GM21737 (cell line): ENCODE measurements at regions not wholly inside any gene's neighbourhood (a gene's known extent, or its start where the extent isn't known, plus 50 kb on each side); places are given as distances from the start of the nearest gene placed in this dataset.

Experiments used
- ATAC-seq: cut with Tn5 transposase; IDR thresholded peaks from one replicate; pipeline ENCODE4 v1.9.1; 2021; ENCODE audit warnings: mild to moderate bottlenecking, moderate library complexity; ENCODE audit not compliant: unreplicated experiment

DNA sequence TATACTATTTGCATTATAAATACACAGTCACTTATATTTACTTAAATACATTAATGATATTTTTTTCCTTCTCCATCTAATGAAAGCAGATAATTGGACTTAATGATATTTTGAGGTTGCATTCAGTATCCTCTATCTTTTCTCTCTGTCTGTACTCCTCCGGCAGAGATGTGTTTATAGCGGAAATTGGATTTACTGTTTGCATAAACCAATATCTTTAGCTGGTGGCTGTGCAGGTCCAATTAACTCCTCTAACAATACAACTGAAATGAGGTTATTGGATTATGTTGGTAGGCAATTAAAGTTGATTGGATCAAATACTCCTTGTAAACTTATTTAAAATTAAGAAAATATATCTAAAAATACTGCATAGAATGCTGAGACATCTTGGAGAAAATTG, 1044.2 kb upstream of the SORCS1 start:
- no peak for ATAC-seq

DNA sequence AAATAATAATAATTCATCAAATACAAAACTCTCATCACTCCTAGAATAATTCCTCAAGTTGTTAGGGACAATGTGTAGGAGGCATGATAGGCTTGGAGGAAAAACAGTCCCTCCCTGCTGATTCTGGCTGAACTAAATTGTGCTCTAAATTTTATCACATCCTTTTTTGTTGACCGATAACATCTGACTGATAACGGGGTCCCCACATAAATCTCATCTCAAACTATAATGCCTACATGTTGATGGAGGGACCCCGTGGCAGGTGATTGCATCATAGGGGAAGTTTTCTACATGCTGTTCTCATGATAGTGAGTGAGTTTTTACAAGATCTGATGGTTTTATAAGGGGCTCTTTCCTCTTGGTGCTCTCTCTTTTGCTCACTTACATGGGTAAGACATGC, 1043.5 kb upstream of the SORCS1 start:
- ATAC-seq: no peak

DNA sequence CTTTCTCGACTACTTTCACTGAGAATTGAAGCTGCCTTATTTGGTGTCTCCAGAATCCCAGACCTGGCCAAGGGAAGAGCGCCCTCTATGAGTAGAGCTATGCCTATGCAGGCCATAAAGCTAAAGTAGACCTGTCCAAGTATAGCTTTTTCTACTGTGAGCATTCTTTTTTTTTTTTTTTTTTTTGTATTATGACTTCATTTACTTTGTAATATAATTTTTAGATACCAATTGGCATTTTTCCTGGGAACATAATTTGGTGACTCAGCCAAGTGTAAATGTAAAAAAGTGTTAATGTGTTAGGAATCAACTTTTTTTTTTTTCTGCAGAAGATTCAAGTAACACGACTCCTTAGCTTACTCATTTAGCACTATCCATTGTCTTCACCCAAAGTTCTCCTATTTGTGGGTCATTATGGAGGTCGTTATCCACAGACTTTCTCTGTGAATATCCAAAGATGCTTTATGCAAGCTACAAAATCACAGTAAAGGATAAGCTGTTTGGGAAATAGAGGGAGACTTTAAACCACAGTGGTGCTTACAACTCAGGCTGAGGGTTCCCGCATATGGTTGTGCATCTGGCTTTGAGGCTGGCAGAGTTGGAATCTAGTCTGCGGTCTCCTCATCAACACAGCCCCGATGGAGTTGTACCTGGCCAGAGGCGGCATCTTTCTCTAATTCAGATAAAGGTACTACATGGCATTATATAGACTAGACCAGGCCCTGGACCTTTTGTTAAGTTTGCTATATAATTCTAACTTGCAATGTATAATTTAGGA, 1040.2 kb upstream of the SORCS1 start:
- ATAC-seq: no peak

DNA sequence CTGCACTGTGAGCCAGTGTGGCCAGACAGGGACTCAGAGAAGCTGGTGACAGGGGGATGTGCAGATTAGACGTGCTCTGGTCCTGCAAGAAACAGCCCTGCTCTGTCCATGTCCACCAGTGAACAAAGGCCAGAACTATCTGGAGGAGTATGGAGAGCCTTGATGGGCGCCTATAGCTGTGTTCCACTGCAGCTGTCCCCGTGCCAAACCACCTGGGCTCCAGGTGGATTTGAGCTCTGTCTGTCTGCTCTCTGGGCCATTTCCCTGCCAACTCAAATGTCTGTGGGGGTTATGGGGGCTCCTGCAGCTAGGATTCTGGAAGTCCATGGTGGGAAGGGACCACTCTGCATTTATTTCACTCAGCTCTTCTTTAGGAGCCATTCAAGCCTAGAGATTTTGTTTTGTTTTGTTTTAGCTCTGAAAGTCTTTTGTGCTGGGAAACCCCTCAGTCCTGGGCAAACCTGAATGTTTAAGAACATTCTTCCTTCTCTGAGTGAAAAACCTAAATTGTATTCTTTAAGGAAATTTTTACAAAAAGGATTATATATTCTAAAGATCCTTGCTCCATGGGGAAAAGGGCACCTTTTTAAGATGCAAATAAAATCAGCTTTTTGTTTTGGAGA, 1039.5 kb upstream of the SORCS1 start:
- no peak for ATAC-seq

DNA sequence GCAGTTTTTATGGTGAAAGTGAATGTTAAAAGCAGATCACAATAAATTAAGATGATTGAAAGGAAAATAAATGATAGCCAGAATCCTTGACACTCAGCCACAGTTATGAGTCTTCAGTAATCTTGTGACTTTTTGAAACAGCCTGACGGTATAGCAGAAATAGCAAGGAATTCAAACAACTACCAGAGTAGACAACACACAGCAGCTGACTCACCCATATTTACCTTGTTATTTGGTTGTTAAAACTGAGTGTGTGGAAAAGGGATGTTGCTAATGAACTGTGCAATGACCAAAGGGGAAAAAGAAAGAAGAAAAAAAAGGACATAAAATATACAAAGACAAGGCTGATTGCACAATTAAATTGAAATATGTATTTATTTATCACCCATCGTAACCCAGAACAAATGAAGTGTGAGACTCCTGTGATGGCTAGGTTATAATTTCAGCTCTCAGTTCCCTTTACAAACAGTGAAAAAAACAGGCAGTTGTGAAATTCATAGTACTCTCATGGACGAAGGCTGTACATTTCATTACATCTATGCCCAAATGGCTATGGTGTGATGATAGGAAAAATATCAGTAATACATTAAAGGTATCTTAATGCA, 1023.0 kb upstream of the SORCS1 start:
- ATAC-seq: no peak

DNA sequence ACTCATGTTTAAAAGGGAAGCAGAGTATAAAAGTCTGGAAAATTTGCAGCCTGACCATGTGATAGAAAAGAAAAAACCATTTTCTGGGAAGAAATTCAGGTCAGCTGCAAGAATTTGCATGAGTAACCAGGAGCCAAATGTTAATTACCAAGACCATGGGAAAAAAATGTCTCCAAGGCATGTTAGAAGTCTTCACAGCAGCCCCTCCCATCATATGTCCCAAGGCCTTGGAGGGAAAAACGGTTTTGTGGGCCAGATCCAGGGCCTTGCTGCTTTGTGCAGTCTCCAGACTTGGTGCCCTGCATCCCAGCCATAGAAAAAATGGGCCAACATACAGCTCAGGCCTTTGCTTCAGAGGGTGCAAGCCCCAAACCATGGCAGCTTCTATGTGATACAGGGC, 1019.6 kb upstream of the SORCS1 start:
- no peak for ATAC-seq

DNA sequence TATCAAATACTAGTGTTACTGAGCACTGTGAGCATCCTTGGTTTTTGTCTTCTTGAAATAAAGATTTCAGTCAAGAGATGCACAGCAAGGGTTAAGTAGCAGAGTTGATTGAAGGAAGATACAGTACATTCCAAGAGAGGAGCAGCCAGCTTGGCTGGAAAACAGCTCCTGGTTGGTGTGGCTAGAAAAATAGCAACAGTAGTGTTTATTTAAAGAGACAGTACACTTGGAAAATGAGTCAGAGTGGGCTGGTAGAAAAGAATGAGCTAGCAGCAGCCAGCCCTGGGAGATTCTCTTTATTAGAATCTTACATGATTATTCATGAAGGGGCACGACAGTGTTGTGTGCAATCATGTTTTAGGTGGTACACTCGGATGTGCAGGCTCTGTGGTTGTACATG, 1016.4 kb upstream of the SORCS1 start:
- no peak for ATAC-seq

DNA sequence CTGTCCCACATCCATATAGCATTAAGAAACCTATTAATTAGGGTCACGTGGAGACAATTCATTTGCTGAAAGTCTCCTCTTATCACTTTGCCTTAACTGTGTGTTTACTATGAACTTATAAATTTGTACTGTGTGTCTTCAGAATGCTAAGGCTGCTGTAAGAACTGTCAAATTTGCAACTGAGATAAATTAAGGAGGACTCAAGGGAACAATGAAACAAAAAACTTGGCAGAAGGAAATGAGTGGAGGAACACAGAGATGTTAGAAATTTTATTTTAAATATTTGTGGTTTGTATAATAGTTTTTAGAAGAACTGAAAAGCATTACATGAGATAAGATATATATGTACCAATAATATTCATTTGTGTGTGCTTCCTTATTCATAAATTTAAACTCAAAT, 1005.3 kb upstream of the SORCS1 start:
- no peak for ATAC-seq

DNA sequence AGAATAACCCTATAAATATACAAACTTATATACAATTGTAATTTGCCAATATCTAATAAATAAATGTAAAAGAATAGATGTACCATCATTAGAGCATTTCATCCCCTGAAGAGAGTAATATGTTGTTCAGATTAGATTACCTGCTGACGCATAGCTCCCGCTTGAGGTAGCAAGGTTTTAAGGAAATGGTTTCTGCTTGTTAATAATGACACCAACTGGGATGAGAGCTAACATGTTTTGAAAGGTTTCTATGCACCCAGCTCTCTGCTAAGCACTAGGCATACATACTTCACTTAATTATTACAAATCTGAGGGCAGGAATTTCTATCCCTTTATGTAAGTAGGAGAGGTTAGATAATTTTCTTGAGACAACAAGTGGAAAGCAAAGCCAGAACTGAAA, 1003.3 kb upstream of the SORCS1 start:
- no peak for ATAC-seq

DNA sequence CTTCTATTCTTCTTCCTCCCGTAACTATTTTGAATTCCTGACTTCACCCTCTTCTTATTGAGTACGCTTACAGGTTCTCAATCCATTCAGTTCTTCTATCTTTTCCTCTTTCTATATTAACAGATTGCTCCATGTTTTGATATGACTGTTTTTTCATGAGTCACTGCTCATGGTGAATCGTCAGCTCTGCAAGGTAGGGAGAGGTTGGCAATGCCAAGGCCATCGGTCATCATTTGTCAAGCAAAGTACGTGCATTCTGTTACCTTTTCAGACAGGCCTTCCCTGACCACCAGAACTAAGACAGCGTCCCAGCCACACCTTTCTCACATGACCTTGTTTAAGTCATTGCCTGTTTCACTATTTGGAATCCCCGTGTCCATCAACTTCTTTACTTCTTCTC, 1001.9 kb upstream of the SORCS1 start:
- ATAC-seq: no peak

DNA sequence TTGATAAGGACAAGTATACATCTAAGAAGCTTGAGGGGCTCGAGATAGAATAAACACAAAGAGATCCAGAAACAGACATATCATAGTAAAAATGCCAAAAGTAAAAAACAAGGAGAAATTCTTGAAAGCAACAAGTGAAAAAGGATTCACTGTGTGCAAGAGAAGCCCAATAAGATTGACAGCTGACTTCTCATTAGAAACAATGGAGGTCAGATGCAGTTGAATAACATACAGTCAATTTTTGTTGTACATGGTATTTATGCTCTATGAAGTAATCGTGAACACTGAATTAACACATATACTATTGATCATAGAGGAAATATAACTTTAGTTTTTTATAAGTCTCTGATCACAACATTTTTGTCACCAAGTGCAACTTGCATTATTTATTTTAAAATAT, 982.8 kb upstream of the SORCS1 start:
- no peak for ATAC-seq

DNA sequence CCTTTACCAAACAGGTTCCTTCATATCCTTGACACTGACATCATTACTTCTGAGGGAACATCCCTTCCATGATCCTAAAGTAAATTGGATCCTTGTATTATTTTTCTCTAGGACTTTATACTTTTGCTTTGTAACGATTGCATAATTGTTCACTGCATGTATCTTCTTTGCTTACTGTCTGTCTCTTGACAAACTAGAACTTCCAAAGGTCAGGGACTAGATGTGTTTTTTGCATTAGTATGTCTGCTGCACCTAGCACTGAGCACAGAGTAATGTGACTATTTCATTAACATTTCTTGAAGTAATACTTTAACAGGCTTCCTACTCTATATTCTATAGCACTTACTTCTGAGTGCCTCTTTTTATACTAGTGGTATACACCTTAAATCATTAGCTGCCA, 976.6 kb upstream of the SORCS1 start:
- ATAC-seq: no peak

DNA sequence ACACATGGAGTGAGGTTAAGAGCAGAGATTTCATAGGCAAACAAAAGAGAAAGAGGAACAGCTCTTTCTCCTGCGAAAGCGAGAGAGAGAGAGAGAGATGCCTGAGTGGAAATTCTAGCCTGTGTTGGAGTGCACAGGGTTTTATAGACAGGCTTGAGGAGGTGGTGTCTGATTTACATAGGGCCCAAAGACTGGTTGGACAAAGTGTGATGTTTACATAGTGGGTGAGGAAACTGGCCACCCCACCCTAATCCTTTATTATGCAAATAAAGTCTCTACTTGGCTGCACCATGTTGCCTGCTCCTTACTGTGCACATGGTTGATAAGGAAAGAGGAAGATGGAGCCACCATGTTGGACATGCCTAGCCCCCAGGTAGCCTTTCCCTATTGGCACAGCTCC, 967.8 kb upstream of the SORCS1 start:
- no peak for ATAC-seq

DNA sequence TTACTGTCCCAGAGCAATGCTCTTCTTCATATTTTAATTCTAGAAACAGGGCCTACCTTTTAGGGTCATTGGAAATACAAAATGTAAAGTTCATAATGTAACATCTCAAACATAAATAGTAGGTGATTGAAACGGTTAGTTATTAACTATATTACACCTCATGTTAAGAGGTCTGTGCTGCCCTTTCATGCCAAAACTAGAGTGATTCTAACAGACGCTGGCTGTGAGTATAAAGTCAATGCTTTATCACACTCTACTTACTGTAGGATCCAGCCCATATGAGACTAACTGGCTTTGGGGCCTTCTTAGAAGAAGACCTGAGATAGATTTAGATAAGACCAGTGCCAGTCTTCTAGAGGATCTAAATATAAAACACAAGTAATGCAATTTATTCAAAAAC, 966.1 kb upstream of the SORCS1 start:
- no peak for ATAC-seq

DNA sequence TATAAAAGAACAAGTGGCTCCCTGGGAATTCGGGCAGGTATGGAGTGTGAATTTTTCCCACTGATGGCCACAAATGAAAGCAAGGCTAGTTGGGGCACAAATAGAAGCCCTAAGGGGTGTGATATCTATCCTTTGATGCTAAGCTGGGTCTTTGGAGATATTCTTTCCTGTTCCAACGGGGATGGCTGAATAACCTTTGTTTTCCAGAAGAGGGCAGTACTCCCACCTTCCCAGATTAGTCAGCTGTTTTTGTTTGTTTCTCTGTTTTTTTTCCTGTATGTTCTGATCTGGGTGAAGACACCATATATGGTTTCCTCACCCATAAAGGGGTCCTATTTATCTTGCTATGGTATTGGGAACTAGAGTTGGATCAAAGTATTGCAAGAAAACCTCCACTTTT, 947.7 kb upstream of the SORCS1 start:
- ATAC-seq: no peak

DNA sequence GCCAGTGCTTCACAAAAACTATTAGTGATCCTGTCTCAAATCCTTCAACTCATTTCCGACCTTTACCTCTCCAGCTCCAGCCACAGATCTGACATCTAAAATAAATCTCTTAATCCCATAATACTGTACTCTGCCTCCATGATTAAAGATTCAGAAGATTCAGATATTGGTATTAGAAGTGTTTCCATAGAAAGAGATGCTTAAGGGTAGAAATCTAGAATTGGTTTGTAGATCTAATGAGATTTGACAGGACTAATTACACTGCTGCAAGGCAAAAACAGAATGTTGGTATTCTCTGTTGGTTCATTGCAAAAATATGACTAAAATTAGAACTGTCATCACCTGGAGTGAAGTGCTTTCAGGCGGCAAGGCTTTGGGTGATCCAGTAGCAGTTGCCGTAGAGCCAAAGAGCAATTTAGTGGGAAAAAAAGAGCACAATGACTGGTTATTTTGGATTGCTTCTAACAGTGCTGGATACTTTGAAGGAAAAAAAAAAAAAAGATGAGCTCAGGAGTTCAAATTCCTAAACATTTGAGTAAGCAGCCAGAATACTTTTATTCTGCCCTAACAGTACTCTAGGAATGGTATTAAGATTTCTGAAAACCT, 940.1 kb upstream of the SORCS1 start:
- no peak for ATAC-seq

DNA sequence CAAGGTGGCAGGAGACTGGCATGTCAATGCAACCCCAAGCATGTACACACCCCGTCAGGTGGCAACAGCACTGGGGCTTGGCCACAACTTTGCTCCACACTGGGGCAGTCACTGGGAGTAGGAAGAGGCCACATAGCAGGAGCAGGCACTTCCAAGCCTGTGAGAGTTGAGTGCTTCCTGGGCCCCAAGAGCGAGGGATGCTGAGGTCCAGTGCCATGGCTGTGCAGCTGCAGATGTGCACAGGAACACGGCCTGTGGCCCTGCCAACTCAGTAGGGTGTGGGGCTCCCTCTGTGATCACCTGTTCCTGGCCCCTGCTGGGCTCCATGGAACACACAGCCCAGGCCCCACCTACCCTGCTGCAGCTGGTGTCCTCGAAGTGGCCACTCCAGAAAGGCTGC, 932.8 kb upstream of the SORCS1 start:
- ATAC-seq: no peak

DNA sequence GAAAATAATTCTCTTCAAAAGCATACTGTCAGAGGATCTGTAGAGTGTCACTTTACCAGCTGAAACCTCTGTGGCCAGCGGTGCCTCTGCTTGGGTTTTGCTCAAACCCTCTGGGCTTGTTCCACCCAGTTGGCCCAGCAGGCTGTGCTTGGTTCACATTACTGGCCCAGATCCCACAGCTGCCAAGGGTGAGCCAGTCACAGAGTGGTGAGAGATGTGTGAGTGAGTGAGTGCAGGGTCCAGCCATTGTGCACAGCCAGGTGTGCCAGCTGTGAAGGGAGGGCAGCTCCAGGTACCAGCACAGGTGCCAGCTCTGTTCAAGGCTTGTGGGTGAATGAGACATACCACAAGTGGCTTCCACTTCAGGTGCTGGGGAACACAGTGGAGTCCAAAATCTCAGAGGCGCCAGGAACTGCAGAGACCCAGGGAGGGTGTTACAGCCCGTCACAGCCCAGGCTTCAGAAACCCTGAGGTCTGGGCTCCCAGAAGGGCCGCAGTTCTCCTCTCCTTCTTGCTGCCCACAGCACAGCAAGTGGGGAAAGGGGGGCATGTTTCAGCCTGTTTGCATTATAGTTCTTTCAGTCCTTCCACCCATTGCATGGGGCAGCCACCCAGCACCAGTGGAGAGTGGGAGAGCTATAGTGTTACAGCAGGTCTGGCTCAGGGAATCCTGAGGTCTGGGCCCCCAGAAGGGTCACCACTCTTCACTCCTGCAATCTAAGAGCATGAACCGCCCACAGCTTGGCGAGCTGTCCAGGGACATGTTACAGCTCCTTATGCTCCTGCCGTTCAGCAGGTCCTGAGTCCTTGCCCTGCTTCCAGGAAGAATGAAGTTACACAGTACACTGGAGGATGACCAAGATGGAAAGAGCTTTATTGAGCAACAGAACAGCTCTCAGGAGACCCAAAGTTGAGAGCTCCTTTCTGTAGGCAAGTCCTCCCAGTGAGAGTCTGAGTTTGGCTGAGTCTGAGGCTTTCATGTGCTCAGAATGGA, 931.7 kb upstream of the SORCS1 start:
- ATAC-seq: no peak

DNA sequence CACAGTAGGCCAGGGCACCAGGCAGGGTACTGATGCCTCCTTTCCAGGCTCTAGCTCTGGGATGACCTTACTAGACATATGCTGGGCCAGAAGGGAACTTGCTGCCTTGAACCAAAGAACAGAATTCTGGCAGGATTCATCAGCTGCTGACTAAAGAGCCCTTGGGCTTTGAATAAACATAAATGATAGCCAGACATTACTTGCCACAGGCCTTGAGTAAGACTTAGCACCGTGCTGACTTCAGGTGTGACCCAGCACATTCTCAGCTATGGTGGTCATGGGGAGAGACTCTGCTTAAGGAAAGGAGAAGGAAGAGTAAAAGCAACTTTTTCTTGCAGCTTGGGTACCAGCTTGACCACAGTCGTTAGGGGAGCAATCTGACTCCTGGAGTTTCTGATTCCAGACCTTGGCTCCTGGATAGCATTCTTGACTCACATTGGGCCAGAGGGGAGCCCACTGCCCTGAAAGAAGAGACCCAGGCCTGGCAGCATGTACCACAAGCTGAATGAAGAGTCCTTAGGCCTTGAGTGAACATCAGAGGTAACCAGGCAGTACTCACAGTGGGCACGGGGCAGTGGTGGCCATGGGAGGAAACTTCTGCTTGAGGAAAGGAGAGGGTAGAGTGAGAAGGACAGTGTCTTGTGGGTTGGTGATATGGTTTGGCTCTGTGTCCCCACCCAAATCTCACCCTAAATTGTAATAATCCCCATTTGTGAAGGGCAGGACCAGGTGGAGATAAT, 926.1 kb upstream of the SORCS1 start:
- ATAC-seq: no peak

DNA sequence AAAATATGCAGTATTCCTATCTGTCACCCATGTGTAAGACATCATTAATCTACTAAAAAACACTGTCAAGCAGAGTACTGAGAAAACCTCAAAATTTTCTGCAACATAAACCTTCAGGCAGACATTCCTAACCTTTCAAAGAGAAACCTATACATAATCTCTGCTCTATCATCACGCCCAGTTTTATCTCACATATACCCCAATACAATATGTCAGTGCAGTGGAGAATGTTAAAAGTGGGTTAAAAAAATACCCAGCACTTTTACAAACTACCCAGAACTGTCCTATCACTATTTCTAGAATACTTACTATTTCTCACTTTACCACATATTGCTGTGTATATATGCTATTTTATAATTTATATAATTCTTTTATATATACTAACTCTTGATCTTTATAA, 922.0 kb upstream of the SORCS1 start:
- no peak for ATAC-seq
